ENCODE measurements at regions not wholly inside any gene's neighbourhood (a gene's known extent, or its start where the extent isn't known, plus 50 kb on each side); places are given as distances from the start of the nearest gene placed in this dataset.

DNA sequence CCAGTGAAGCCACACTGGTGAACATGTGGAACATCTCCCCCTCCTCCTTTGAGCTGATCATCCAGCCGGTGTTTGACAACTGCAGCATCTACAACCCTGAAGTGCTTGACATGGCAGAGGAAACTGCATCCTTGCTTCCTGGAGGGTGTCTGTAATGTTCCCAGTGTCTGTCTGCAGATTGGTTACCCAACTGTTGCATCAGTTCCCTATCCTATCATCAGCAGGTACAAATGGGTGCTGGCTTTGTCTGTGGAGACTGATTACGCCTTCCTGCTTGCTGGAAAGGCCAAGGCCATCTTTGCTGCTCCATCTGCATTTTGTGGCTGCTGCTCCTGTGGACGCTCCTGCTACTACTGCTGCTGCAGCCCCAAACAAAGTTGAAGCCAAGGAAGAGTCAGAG lies 83.5 kb downstream of the SKA1 start:
- Histone ChIP-seq H3K36me3 (no peaks in the 10 kb centered on the region), H3K27me3 (no peaks in the 10 kb centered on the region), H3K4me3 (no peak overlapping the region), H3K4me1 (peaks cover 0 to 10% (median 7%) of the 10 kb centered on the region in 3 donors), H3K9me3 (no peaks in the 10 kb centered on the region), H3K27ac (no peak overlapping the region)
- no peak for TF ChIP-seq POLR2A (IDR thresholded peaks at IDR 0.05)
- TF ChIP-seq, protein P1, sequence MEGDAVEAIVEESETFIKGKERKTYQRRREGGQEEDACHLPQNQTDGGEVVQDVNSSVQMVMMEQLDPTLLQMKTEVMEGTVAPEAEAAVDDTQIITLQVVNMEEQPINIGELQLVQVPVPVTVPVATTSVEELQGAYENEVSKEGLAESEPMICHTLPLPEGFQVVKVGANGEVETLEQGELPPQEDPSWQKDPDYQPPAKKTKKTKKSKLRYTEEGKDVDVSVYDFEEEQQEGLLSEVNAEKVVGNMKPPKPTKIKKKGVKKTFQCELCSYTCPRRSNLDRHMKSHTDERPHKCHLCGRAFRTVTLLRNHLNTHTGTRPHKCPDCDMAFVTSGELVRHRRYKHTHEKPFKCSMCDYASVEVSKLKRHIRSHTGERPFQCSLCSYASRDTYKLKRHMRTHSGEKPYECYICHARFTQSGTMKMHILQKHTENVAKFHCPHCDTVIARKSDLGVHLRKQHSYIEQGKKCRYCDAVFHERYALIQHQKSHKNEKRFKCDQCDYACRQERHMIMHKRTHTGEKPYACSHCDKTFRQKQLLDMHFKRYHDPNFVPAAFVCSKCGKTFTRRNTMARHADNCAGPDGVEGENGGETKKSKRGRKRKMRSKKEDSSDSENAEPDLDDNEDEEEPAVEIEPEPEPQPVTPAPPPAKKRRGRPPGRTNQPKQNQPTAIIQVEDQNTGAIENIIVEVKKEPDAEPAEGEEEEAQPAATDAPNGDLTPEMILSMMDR (IDR thresholded peaks at IDR 0.05): no peak
- no peak for DNase-seq
- WGBS, 2 donors: 86 to 100% methylated on average over 2 of the region's 3 CpGs
- intact Hi-C loops (cut with DNase I): no loop called here

DNA sequence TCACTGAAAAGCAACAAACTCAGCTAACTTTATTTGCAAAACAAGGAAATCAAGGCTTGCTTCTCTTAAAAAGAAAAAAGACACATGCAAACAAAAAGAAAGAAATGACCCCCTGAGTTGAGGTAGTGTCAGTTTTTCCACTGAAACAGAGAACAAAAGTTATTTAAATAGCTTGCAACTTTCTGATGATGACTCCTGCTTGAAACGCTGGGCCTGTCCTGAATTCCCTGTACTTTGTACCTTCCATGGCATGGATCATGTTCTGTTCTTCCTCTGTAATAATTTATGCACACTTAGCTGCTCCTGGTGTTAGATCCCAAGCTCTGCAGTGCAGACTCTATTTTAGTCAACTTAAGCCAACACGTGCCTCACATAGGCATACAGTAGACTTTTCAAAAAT lies 84.0 kb downstream of the SKA1 start:
- no peak for DNase-seq
- intact Hi-C loops (cut with DNase I): no loop called here
- Histone ChIP-seq H3K4me3 (no peak overlapping the region), H3K4me1 (peaks cover 0 to 7% (median 7%) of the 10 kb centered on the region in 3 donors), H3K9me3 (no peaks in the 10 kb centered on the region), H3K36me3 (no peaks in the 10 kb centered on the region), H3K27me3 (no peaks in the 10 kb centered on the region), H3K27ac (no peak overlapping the region)
- WGBS, 2 donors: 58 to 66% methylated on average over 2 of the region's 2 CpGs
- TF ChIP-seq, protein P1 (IDR thresholded peaks at IDR 0.05): no peak
- TF ChIP-seq POLR2A (IDR thresholded peaks at IDR 0.05): no peak

DNA sequence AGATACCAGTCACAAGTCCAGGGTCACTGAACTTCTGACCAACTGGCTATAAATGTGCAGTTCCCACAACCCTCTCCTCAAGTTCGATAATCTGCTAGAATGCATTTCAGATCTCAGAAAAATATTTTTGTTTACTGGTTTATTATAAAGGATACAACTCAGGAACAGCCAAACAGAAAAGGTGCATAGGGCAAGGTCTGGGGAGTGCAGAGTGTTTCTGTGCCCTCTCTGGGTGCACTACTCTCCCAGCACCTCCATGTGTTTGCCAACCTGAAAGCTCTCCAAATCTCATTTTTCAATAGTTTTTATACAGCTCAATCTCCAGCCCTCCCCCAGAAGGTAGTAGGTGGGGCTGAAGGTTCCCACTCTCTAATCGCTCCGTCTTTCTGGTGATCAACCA lies 85.2 kb downstream of the SKA1 start:
- TF ChIP-seq, protein P1 (IDR thresholded peaks at IDR 0.05): no peak
- no peak for TF ChIP-seq POLR2A (IDR thresholded peaks at IDR 0.05)
- no peak overlapping the region for H3K27ac ChIP-seq
- intact Hi-C loops (cut with DNase I): no loop called here
- no peaks in the 10 kb centered on the region for H3K9me3 ChIP-seq
- H3K4me1 ChIP-seq: no peaks in the 10 kb centered on the region
- WGBS, 2 donors: 86% methylated on average over 3 of the region's 3 CpGs
- no peak overlapping the region for H3K4me3 ChIP-seq
- no peaks in the 10 kb centered on the region for H3K27me3 ChIP-seq
- H3K36me3 ChIP-seq: no peaks in the 10 kb centered on the region
- no peak for DNase-seq

DNA sequence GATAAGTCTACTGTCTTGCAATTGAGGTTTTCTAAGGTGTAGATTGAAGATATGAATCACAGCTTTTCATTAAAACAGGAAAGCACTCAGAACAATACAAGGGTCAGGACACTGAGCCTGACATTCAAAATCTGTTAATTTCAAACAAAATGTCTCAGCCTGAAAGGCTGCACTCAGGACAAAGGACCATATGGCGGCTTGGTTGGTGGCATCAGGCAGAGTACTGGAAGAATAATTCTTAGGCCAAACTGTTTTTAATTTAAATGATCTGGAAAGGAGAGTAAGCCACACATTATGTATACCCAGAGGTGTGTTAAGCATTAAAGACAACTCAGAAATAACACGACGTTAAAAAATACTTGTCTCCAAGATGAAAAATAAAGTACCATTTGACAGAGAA lies 85.9 kb downstream of the SKA1 start:
- no peak overlapping the region for H3K4me3 ChIP-seq
- H3K27ac ChIP-seq: no peak overlapping the region
- no peaks in the 10 kb centered on the region for H3K27me3 ChIP-seq
- H3K9me3 ChIP-seq: no peaks in the 10 kb centered on the region
- TF ChIP-seq, protein P1 (IDR thresholded peaks at IDR 0.05): no peak
- TF ChIP-seq POLR2A (IDR thresholded peaks at IDR 0.05): no peak
- no peaks in the 10 kb centered on the region for H3K4me1 ChIP-seq
- intact Hi-C loops (cut with DNase I): no loop called here
- WGBS, 2 donors: 92 to 93% methylated on average over 3 of the region's 3 CpGs
- no peaks in the 10 kb centered on the region for H3K36me3 ChIP-seq
- no peak for DNase-seq

DNA sequence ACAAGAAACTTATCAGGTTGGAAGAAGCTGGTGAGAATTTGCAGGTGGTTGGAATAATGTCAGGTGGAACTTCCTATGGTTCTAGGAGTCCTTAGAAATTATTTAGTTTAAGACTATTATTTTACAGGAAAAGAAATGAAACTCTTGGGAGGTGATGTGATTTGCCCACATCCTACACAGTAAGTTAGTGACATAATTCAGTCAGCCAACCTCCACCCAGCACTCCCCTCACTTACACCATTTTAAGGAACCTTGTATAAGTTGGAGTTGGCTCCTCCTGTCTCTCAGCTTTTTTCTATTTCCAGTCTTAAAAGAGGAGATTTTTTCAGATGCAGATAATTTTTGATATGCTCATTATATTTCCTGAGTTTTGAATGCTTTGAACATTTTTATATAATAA lies 86.4 kb downstream of the SKA1 start:
- intact Hi-C loops (cut with DNase I): no loop called here
- no peaks in the 10 kb centered on the region for H3K27me3 ChIP-seq
- no peak overlapping the region for H3K4me3 ChIP-seq
- TF ChIP-seq POLR2A (IDR thresholded peaks at IDR 0.05): no peak
- TF ChIP-seq, protein P1 (IDR thresholded peaks at IDR 0.05): no peak
- H3K36me3 ChIP-seq: no peaks in the 10 kb centered on the region
- DNase-seq: no peak
- H3K27ac ChIP-seq: no peak overlapping the region
- H3K4me1 ChIP-seq: no peaks in the 10 kb centered on the region
- H3K9me3 ChIP-seq: no peaks in the 10 kb centered on the region

All from esophagus squamous epithelium (tissue), 5 donors.